Mesodermal cell (in vitro differentiated cells): ENCODE measurements at regions not wholly inside any gene's neighbourhood (a gene's known extent, or its start where the extent isn't known, plus 50 kb on each side); places are given as distances from the start of the nearest gene placed in this dataset.

ENCODE experiments used
- H3K27ac ChIP-seq: 2 replicates; pipeline ENCODE4 v1.7.0; 2013; ENCODE audit warnings: mild to moderate bottlenecking, low read depth, low read length, moderate library complexity; ENCODE audit not compliant: severe bottlenecking
- H3K36me3 ChIP-seq: 2 replicates; pipeline ENCODE4 v1.7.1; 2013; ENCODE audit warnings: mild to moderate bottlenecking, low read length, moderate library complexity; ENCODE audit not compliant: control insufficient read depth, insufficient read depth
- H3K4me1 ChIP-seq: one replicate; pipeline ENCODE4 v1.7.1; 2013; ENCODE audit warnings: mild to moderate bottlenecking, low read length; ENCODE audit not compliant: insufficient read depth, control insufficient read depth, poor library complexity, severe bottlenecking
- H3K4me3 ChIP-seq: 2 replicates; pipeline ENCODE4 v1.7.0; 2013; ENCODE audit warnings: low read length, control low read depth, mild to moderate bottlenecking; ENCODE audit not compliant: insufficient read depth, poor library complexity, severe bottlenecking; ENCODE audit errors: extremely low read depth
- H3K9me3 ChIP-seq: 2 replicates; pipeline ENCODE4 v1.7.1; 2013; ENCODE audit warnings: mild to moderate bottlenecking, low read length, moderate library complexity; ENCODE audit not compliant: control insufficient read depth
- WGBS, 2 experiments: methylation state at CpG; one replicate each; pipeline ENCODE4 v1.1.5; 2013; ENCODE audit warnings: missing lambda C conversion rate in 2 of 2; ENCODE audit not compliant: insufficient coverage in 2 of 2; 5-methylcytosine and 5-hydroxymethylcytosine counted together

DNA sequence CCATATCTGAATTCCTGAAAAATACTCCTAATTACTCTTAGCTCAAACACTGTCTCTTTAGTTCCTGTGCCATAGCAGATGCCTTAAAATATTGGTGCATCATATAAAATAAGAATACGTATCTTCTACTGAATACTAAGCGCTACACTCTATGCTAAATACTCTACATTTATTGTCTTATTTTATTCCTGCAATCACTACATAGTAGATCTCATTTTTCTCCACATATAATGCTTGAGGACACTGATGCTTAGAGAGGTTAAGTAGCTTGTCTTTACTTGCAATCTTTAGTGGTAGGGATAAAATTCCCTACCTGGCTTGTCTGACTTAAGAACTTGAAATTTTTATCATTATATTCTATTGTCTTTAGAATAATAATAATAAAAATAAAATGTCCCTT is 137.3 kb upstream of the SETBP1 start:
- Histone ChIP-seq H3K27ac (no peak overlapping the region), H3K4me3 (no peak overlapping the region), H3K36me3 (no peaks in the 10 kb centered on the region), H3K4me1 (no peaks in the 10 kb centered on the region), H3K9me3 (no peaks in the 10 kb centered on the region)
- WGBS, 2 experiments: no CpG with 5 or more reads among the region's 2 CpGs

DNA sequence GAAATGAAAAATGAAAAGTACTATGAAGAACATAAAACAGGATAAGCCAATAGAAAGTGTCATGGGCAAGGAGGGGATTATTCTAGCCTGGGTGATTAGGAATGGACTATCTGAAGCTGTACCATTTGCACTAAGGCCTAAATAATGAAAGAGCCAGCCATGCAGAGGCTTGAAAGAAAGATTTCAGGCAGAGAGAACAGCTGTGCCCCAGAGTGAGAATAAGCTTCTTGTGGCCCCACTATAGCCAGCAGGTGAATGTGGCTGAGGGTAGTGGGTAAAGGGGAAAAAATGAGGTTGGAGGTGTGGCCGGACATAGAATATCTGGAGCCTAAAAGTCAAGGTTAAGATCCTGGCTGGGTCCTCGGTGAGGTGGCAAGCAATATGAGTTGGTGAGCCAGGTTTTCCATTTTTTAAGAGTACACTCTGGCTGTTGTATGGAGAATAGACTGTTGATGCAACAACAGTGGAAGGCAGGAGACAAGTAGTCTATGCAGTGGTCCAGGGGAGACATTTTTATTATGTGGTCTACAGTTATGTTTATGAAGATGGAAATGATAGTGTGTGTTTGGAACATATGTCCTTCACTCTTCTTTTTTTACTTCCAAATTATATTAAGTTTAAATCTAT is 135.2 kb upstream of the SETBP1 start:
- no peaks in the 10 kb centered on the region for H3K4me1 ChIP-seq
- no peaks in the 10 kb centered on the region for H3K36me3 ChIP-seq
- 88 to 100% methylated on average over 2 of the region's 2 CpGs for WGBS, 2 experiments

DNA sequence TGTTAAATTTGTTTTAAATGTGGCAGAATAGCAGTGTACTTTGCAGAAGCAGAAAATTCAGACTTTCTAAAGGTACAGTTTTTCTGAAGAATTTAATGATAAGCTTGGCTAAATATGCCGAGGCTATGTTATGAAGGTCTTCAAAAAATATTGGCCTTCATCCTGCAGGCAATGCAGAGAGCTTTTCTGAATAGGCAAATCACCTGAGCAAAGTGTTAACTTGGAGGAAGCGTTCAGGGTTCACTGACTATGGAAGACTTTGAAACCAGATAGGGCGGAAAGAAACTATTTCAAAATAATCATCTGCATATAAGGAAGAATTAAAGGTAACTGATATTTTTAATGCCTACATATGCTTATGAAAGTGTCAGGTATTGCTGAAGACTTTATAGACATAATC is 133.7 kb upstream of the SETBP1 start:
- no peaks in the 10 kb centered on the region for H3K36me3 ChIP-seq
- no peaks in the 10 kb centered on the region for H3K4me1 ChIP-seq
- no peak overlapping the region for H3K27ac ChIP-seq
- WGBS, 2 experiments: 89 to 100% methylated on average over 1 of the region's 3 CpGs
- no peak overlapping the region for H3K4me3 ChIP-seq
- no peaks in the 10 kb centered on the region for H3K9me3 ChIP-seq

More for the DNA sequence above, 135.2 kb upstream of the SETBP1 start:
- Histone ChIP-seq H3K9me3 (no peaks in the 10 kb centered on the region), H3K4me3 (no peak overlapping the region), H3K27ac (no peak overlapping the region)

DNA sequence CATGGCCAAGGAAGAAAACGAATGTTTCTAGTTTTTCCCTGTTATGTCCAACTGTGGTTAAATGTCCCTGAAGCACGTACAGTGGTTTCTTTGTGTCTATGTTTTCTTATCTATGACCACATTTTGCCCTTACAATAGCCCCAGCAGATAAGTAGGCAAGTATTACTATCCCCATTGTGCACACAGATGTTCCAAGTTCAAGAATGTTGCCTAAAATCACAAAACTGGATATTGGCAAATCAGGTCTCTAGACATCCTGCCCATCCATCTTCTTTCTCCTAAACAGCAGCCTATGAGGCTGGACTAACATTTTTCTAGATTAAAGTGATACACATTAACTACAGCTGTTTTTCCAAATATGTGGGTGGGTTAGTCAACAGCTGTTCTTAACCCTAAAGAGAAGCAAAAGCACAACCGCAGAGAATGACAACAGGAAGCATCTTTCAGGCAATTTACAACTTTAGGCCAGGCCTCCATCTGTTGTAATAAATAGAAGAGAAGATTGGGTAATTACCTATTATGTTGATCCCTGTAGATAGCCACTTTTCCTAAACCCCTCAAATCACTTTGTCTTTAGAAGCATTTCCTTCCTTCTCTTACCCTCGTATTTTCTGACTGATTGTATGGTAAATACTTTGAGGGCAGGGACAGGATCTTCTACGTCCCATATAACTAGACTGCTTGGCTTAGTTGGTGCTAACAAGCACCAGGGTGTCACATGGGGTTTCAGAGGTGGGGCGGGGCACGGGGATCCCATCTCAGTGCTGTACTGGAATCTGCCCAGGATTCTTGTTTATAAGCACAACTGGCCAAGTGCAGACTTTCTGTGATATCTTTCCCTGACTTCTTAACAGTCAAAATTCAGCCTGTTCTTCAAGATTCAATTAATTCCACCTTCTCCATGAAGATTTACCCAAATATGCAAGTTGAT is 132.1 kb upstream of the SETBP1 start:
- H3K36me3 ChIP-seq: no peaks in the 10 kb centered on the region
- H3K4me1 ChIP-seq: no peaks in the 10 kb centered on the region
- no peak overlapping the region for H3K4me3 ChIP-seq
- no peaks in the 10 kb centered on the region for H3K9me3 ChIP-seq
- WGBS, 2 experiments: 89 to 92% methylated on average over 3 of the region's 7 CpGs
- H3K27ac ChIP-seq: no peak overlapping the region

DNA sequence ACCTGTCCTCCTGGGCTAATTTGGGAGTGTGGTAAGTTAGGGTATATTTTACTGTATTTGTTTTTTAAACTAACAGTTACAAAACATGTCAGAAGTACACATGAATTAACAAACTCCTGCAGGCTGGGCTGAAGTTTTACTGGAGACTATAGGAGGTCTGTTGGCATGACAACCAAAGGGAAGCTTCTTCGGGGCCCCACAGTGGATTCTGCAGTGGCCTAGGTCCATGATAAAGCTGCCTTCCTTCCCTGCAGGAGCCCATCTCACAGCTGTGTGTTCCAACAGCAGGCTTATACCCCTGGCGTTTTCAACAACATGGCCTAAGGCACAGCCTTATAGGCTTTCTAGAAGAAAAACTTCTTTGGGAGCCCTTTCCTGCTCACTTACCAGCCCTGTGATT is 128.0 kb upstream of the SETBP1 start:
- H3K27ac ChIP-seq: no peak overlapping the region
- H3K9me3 ChIP-seq: no peaks in the 10 kb centered on the region
- H3K36me3 ChIP-seq: no peaks in the 10 kb centered on the region
- H3K4me3 ChIP-seq: no peak overlapping the region
- peaks cover 5% of the 10 kb centered on the region for H3K4me1 ChIP-seq
- 6% methylated on average over 2 of the region's 2 CpGs for WGBS, 2 experiments

DNA sequence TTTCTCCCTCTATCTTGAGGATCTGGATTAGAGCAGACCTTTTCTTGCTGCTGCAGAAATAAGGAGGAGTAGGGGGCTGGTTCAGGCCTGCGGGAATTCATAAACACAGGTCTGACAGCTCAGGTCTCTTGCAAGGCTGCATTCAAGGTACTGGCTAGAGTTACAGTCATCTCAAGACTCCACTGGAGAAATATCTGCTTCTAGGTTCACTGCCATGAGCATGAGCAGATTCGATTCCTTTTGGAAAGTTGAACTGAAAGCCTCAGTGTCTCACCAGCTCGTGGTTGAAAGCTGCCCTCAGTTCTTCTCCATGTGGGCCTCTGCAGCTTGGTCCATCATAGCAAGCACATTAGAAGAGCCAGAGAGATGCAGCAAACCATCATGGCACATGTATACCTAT is 124.4 kb upstream of the SETBP1 start:
- WGBS, 2 experiments: 52 to 57% methylated on average over 3 of the region's 3 CpGs
- Histone ChIP-seq H3K4me3 (no peak overlapping the region), H3K9me3 (no peaks in the 10 kb centered on the region), H3K27ac (peak overlapping the region; percentile 4), H3K36me3 (no peaks in the 10 kb centered on the region), H3K4me1 (peaks cover 5% of the 10 kb centered on the region)

DNA sequence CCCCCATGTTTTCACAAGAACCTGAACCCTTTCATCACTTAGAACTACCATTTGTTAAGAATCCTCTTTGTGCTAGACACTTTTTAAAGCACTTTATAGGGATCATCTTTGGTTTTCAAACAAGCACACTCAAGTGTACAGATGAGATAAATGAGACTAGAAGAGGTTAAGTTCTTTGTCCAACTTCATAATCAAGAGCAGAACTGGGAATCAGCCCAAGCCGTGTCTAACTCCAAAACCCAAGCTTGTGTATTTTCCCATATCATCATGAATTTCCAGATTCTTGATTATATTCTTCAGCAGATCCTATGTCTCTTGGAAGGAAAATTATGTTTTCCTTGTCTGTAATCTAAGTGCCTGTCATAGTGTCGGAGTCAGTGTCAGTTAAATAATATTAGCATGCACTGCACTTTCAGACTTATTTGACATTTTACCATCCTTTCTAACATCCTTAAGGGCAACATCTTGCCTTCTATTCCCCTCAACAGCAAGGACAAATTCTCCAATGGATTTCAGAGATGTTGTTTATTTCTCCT is 123.0 kb upstream of the SETBP1 start:
- no peak overlapping the region for H3K4me3 ChIP-seq
- WGBS, 2 experiments: 100% methylated on average over 1 of the region's 2 CpGs; no CpG with 5 or more reads in 1 of the 2 experiments
- H3K4me1 ChIP-seq: peaks cover 5% of the 10 kb centered on the region
- H3K36me3 ChIP-seq: no peaks in the 10 kb centered on the region
- no peak overlapping the region for H3K27ac ChIP-seq
- no peaks in the 10 kb centered on the region for H3K9me3 ChIP-seq

DNA sequence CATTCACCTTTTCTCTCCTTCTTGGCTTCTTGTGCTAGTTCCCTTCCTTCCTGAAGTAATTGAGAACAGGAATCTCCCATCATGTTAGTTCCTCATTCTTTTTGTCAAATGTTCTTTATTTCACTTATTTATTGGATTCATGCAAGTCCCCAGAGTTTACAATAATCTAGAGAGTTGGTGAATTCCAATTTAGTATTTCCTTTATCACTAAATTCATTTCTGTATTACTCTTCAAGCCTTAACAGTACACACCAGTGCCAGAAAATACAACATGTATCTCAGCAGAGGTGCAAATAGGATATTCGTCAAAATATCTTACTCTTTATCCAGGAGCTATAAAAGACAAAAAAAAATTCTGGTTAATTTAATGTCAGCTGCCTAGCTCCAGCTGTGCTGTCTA is 121.9 kb upstream of the SETBP1 start:
- no peaks in the 10 kb centered on the region for H3K36me3 ChIP-seq
- WGBS, 2 experiments: no CpG with 5 or more reads among the region's 1 CpG
- H3K4me1 ChIP-seq: peaks cover 5% of the 10 kb centered on the region
- H3K9me3 ChIP-seq: no peaks in the 10 kb centered on the region
- no peak overlapping the region for H3K27ac ChIP-seq
- no peak overlapping the region for H3K4me3 ChIP-seq

DNA sequence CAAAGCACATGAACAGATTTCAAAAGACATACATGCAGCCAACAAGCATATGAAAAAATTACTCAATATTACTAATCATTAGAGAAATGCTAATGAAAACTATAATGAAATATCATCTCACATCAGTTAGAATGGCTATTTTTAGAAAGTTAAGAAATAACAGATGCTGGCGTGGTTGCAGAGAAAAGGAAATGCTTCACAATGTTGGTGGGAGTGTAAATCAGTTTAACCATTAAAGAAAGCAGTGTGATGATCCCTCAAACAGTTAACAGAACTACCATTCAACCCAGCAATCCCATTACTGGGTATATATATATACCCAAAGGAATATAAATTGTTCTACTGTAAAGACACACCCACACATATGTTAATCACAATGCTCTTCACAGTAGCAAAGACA is 117.7 kb upstream of the SETBP1 start:
- Histone ChIP-seq H3K27ac (no peak overlapping the region), H3K9me3 (no peaks in the 10 kb centered on the region), H3K4me3 (no peak overlapping the region), H3K4me1 (peaks cover 7% of the 10 kb centered on the region), H3K36me3 (no peaks in the 10 kb centered on the region)
- WGBS, 2 experiments: no CpG with 5 or more reads among the region's 1 CpG

DNA sequence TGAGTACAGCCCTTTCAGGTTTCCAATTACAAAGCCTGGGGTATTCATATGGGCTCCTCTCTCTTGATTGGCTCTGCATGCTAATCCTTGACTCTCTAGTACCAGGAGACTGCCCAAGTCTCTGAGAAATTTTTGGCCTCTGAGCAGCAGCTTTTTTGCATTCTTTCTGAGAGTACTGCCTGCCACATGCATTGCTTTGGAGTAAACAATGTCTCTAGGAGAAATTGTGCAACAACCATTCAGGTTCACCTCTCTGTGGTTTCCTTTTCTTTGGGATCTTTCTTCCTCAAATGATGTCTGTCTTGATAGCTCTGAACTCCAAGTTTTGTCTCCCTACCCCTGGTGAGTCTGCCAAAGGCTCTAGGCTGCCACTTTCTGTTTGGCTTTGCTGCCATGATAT is 115.8 kb upstream of the SETBP1 start:
- Histone ChIP-seq H3K27ac (peak overlapping the region; percentile 4), H3K36me3 (no peaks in the 10 kb centered on the region), H3K9me3 (no peaks in the 10 kb centered on the region), H3K4me1 (peaks cover 7% of the 10 kb centered on the region), H3K4me3 (no peak overlapping the region)

DNA sequence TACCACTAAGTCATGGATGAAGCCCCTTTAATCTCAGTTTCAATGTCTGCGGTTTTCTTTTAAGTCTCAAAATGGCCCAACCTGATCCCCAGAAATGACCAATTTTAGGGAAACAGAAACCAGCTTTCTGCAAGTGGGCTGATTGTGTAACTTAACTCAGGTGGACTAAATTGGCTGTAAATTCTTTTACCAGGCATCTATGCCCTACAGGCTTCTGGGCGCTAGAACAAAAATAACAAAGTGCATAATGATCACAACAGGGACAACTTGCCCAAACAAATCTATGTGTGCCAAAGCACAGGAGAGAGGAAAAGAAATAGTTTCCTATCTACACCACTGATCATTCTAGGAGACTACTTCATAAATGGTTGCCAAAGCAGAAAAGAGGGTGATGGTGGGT is 112.3 kb upstream of the SETBP1 start:
- no peaks in the 10 kb centered on the region for H3K36me3 ChIP-seq
- no peak overlapping the region for H3K27ac ChIP-seq
- peaks cover 7% of the 10 kb centered on the region for H3K4me1 ChIP-seq
- 100% methylated on average over 2 of the region's 2 CpGs; no CpG with 5 or more reads in 1 of the 2 experiments for WGBS, 2 experiments
- no peaks in the 10 kb centered on the region for H3K9me3 ChIP-seq
- no peak overlapping the region for H3K4me3 ChIP-seq
